NCI-H526 (cell line): ENCODE measurements at regions not wholly inside any gene's neighbourhood (a gene's known extent, or its start where the extent isn't known, plus 50 kb on each side); places are given as distances from the start of the nearest gene placed in this dataset.

Experiments
- DNase-seq, 2 experiments: peaks; one replicate each; lab custom pipeline; 2025; lab: John Stamatoyannopoulos, UW

DNA sequence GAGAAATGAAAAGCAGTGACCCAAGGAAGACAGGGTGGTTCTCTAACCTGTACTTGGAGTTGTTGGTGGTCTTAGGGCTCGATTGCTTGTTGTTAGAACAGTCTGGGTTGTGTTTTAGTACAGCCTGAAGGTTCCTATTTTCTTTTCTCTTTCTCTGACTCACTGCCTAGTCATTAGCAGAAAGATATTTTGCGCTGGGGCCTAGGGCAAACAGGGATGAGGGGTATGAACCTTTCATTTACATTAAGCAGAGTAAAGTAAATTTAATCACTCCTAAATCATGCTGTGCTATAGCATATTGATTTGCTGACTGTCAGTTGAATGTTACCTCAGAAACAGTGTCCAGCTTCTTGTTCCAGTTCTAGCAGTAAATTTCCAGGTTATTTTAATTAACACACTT, 197.2 kb downstream of the RWDD3 start:
- no peak for DNase-seq

DNA sequence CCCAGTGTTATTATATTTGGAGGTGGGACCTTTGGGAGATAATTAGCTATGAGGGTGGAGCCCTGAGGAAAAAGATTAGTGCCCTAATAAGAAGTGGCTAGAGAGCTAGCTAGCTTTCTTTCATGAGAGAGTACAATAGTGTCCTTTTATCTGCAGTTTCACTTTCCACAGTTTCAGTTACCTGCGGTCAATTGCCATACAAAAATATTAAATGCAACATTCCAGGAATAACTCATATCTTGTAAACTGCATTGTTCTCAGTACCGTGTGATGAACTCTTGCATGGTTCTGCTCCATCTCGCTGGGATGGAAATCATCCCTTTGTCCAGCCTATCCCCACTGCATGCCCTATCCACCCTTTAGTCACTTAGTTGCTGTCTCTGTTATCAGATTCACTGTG, 201.6 kb downstream of the RWDD3 start:
- no peak for DNase-seq

DNA sequence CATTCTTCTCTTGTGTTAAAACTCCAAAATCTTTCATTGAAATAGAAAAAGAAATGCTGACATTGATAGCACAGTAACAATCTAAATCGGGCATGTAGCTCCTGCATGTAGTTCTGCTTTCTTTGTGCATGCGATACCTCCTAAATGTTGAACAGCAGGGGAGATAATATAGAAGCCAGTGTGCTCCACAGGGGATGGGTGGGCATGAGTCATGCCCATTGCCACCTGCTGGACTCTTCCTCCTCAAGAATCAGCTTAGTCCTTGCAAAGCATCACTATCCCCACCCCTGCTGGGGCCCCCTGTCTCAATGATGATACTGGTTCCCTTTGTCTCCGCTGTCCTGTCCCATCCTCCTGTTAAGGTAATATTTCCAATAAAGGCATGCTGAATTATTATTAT, 203.0 kb downstream of the RWDD3 start:
- DNase-seq, result no peak

DNA sequence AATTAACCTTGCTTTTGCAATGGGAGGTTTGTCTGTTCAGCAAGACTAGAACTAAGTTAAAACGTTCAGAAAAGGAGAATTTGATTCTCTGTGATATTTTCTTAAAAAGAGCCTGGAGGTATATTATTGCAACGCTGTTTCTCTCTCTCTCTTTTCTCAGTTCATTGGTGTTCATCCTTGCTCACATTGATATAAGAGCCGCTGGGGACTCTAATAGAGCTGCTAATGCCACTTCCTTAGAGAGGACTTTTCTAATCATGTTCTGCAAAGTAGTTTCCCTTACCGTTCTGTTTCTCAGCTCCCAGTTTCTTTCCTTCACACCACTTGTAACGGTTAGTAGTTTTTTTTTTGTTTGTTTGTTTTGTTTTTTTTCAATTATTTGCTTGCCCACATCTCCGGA, 203.8 kb downstream of the RWDD3 start:
- no peak for DNase-seq

DNA sequence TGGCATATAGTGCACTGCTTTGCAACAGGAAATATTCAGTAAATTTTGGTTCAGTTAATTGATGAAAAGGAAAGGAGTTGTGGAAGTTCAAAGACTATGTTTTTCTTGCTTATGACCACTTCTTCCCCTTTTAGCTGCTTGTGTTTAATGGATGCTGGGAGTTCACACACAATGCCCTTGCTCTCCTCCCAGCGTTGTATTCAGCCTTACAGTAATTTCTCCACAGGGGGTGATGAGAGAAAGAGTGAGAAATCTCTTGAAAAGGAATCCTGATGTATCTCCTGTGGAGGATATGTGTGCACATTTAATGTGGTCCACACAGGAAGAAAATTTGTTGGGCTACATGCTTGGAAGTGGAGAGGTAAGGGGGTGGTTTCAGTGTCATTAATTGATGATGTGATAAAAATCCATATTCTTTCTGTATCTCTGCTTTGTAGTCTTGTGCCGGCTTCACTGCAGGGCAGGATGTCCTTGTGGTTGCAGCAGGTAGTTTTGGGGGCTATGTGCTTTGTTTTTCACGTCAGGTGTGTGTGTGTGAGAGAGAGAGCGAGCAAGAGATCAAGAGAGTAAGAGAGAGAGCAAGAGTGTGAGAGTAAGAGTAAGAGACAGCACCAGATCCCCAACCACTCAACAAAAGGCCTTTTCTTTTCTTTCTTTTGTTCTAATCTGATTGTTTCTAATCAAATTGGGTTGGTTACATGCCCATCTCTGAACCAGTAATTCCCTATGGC, 204.4 kb downstream of the RWDD3 start:
- no peak for DNase-seq

DNA sequence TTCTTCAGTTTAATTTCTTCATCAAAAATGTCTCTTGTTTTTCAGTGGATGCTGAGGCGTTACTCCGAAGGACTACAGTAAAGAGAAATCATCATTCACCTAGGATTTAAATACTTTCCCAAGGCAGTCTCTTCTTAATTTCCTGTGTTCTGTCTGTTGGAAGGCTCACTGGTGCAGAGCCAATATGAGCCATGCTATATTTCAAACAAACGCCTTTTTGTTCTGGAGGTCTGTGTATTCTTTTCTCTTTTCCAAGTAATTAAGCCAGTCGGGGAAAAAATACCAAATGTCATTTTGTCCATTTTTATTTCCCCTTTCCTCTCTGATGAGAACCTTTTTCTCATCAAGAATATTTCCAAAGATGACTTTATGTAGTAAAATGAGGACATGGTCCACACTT, 206.5 kb downstream of the RWDD3 start:
- no peak for DNase-seq

DNA sequence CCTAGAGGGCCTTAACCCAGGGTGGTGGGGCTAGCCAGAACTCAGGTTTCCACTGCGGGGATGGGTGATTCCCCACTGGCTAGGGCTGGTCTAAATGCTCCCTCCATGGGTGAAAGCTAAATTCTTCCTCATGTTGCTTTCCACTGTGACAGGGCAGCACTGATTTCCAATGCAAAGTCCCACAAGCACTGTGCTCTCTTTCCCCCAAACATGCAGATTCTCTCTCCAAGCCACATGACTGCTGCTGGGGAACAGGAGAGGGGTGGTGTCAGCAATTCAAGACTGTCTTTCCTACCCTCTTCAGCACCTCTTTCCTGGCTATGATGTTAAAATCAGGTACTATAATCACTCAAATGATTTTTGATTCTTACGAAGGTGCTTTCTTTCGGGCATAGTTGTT, 215.5 kb downstream of the RWDD3 start:
- no peak for DNase-seq

DNA sequence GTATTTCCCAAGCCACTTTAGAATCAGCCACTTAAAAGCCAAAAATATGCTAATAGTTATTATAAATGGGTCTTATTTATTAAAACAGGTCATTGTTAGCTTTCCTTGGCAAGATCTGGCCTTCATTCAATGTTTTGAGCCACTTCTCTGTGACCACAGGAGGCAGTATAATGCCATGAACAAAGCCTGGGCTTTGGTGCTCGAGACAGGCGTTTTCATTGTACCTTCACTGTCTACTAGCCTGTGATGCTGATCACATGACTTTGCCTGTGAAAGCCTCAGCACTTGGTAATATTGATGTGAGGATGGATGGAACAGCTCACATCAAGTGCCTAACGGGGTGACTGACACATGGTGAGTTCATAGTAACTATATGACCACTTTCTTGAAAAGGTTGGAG, 217.0 kb downstream of the RWDD3 start:
- peak; percentile 16 to 42 for DNase-seq

DNA sequence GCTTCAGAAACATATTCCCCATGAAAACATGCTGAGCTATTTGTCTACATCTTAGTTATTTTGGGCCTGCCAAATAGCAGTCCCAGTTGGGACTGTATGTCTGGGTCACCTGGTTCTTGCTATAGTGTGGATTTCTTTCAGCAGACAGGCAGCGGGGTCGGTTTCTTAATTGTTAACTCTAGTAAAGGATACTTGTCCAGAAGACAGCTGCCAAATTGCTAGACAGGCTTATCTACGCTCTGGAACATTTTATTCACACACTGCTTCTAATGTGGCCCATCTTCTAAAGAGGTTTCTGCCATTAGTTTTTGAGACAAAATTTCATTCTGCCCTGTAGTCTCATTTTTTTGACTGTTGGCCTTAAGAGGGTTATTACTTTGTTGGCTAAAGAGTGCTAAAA, 217.9 kb downstream of the RWDD3 start:
- no peak for DNase-seq

DNA sequence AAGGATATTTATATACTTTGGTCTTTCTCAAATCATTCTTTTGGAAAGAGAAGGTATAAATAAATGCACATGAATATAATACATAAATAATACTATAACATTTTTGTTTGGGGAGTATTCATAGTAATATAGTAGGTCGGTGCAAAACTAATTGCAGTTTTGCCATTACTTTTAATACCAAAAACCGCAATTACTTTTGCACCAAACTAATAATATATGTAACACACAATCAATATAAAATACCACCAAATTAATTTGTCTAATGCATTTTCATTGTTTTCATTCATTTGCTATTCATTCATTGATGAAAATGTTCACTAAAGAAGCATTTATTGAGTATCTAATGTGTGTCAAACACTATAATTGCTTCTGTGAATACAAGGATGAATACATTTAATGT, 219.0 kb downstream of the RWDD3 start:
- no peak for DNase-seq

DNA sequence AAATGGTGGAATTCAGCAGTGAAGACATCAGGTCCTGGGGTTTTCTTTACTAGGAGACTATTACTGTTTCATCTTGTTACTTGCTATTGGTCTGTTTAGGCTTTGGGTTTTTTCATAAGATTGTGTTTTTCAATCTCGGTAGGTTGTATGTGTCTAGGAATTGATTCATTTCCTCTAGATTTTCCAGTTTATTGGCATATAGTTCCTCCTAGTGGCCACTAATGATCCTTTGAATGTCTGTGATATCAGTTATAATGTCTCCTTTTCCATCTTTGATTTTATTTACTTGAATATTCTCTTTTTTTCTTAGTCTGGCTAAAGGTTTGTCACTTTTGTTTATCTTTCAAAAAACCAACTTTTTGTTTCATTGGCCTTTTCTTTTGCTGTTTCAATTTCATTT, 233.0 kb downstream of the RWDD3 start:
- peak in 1 of 2 experiments; percentile 14 for DNase-seq

DNA sequence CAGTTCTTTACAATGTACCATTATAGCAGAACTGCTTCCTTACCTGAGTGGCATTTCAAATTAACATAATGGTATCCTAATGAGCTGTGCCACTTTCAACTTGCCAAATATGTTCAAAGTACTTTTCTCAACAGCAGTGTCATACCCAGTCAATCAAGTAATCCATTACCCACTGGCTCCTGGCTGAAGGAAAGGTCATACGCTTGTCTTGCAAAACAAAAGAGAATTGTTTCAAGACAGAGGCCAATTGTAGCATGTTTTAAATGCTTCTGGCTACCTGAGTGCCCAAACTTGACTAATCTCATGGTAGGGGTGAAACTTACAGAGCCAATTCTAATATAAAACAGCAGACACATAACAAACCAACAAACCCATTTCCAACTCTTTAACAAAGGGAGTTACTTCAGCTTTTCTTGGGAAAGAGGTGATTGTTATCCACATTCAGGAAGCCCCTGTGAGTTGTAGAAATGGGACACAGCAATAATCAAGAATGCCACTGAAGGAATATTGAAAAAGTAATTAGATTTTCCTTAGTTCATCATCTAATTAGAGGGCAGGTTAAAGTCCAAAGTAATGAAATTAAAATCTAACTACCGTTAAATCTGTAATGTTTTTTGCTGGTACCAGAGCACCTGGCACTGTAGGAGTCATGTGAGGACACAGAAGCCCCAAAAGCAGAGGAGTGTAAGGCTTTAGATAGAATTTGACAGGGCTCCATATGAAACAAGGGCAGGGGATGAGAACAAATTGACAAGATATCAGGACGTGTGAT, 241.9 kb downstream of the RWDD3 start:
- DNase-seq, result no peak

DNA sequence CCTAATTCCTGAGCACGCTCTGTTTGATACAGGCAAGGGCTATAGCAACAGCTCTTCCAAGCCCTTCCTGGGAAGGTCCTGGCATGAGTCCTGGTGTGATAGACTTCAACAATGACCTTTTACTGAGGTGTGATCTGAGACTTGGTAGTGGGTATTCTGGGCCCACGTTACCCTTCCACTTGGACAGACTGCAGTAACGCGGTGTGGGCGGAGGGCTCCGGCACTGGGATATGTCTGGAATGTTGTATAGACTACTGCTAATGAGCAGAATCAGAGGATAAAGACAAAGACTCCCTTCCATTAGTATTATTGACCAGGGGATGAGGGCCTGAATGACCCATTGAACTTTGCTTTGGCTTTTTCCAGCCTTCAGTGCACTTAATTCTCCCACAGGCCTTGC, 262.3 kb downstream of the RWDD3 start:
- DNase-seq, result no peak

DNA sequence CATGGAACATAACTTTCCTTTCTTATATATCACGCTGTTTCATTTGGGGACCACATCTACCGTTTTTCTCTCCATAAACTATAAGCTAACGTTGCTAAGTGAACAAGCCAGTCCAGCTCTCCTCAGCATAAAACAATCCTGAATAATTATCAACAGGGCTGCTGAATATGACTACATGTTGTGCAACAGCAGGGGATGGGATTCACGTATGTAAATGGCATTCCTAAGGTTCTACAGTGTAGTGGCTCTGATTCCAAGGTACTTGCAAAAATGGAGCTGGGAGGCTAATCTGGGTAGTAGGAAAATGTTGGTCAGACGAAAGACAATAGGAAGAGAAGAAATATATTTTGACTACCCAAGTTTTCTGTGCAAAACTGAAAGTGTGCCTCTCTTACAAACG, 262.8 kb downstream of the RWDD3 start:
- no peak for DNase-seq

DNA sequence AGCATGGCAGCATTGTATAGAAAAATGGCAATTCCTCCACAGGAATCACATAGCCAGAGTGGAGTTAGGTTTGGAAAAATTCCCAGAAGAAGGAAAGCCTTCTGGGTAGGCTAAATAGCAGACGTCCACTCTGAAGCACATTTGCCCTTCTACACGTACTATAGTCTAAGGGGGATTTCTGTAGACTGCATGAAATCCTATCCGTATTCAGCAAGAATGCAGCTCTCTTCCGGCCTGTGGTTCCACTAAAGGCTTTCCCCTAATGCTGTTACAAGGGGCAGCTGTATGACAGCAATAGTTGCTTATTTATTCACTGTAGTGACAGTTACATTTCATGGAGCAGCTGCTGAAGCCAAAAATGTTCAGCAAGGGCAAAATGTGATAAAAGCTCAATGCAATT, 263.6 kb downstream of the RWDD3 start:
- no peak for DNase-seq

DNA sequence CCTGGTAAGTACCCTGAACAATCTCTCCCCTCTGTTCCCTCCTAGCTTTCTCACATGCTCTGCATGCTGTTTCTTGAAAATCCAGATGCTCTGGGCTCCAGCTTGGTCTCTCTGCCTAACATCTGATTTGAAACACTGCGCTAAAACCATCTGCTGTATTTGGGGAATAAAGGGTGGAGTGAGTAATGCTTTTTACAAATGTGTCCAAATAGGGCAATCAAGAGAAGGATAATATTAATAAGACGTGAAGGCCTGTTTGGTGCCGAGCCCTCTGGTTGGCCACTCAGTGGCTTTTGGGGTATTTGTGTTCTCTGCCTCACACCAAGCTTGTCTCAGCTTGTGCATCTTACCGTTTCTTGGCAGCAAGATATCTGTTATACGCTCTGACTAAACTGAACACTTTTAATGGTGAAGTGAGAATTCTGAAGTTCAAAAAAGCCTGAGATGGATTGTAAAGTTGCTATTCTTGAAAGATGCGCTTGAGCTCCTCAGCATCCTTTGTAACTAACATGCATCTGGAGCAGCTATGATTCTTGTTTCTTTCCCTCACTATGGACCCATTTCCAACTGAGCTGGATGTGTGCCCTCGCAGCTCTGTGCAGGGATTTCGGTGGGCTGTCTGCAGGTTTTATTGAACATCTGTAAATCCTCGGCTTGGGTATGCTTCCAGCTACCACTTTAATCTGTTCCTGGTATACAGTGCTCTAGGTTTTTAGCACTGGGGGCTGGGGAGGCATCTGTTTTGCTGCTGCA, 269.4 kb downstream of the RWDD3 start:
- DNase-seq, result no peak

DNA sequence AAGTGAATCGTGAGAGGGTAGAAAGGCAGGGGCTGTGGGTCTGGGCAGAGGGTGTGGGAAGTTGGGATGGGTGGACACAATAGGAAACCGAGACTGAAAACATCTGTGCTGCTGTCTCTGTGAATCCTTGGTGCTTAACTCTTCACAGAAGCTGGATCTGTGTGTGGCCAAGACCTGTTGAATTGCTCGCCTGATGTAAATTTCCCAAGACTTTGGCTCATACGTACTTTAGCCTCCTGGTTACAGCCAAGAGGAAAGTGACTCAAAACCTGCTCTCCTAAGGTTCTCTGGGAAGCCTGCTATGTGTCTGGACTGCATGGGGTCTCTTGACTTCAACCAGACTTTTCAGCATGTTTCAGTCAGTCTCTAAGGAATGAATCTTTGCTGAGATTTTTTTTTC, 270.3 kb downstream of the RWDD3 start:
- DNase-seq, result no peak

DNA sequence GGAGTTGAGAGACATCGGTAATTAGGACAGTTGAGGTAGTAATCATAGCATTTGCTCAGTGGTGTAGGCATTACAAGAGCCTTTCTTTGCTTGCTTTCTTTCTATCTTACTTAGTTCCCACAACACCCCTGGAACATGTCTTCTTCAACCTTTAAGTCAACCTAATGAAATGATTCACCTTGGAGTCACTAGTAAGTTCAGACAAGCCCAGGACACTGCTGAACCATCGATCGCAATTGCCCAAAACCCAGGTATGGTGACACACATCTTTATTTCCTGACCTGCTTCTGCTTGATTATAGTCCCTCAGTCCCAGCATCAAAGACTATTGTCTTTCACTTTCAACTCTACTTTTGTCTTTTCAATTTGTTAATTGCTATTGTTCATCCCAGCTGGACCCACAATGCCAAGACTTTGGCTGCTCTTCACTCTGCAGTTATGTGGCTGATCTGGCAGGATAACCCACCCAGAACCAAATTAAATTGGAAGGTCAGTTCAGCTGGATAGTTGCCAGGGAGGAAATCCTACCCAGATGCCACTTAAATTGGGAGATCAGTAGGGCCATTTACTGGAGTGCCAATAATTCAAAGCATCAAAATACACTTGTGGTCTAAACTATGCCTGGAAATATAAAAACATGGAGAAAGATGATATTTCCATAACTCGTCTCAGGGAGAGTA, 272.9 kb downstream of the RWDD3 start:
- DNase-seq, result no peak

DNA sequence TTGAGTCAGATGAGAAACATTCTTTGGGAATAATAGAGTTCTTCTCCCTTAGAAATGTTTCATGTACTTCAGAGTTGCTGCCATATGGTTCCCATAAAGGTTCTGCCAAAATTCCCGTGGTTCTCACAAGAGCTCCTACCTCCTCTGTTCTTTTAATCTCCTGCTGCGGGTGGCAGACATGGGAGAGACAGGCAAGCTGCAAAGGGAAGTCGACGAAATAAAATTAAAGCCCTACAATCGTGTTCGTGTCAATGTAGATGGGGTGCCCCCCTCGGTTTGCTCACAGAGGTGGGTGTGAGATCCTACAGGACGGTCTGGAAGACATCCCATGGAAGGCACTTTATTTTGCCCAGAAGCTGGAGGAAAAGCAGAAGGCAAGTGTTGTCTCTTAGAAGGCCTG, 276.0 kb downstream of the RWDD3 start:
- DNase-seq, result no peak

DNA sequence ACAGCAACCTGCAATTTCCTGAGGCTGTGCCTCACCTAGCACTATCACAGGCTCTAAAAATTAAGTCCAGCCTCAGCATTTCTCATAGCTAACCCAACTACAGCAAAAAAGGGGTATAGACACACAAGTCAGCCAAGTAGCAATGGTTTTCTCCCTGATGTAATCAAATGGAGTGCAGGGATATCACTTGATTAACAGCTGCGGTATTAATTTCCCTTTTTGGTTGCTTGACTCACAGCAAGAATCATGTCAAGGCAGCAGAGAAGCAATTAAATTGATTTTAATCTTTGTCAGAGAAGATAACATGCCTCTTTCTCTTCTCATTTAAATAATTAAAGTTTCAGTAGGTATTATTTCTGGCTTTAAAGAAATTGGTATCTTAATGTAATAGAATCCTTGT, 278.9 kb downstream of the RWDD3 start:
- no peak for DNase-seq

DNA sequence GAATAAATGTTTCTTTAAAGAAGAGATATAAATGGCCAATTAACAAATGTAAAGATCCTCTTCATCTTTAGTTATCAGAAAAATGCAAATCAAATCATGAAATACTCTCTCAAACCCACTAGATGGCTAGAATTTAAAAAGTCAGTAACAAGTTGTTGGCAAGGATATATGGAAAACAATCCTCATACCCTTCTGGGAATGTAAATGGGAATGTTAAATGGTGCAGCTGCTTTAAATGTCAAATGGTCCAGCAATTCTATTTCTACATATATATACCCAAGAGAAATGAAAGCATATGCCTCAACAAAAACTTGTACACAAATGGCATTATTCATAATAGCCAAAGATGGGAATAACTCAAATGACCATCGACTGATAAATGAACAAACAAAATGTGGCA, 283.5 kb downstream of the RWDD3 start:
- DNase-seq, result peak in 1 of 2 experiments; percentile 19

DNA sequence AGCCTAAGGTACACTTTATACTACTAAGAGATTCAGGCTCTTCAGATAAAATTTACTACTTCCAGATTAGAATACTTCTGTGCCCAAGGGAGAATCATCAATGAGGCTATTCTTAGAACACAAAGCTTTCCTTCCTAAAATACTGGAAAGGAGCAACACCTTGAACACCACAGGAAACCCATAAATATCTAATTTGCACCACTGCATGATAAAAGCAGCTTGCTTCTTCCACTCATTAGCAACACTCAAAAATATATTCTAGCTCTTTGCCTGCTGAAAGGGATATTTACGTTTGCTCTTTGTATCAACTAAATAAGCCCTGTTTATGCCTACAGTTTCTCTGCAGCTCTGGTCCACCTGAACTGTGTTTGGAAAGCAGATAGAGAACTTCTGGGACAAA, 284.3 kb downstream of the RWDD3 start:
- no peak for DNase-seq

DNA sequence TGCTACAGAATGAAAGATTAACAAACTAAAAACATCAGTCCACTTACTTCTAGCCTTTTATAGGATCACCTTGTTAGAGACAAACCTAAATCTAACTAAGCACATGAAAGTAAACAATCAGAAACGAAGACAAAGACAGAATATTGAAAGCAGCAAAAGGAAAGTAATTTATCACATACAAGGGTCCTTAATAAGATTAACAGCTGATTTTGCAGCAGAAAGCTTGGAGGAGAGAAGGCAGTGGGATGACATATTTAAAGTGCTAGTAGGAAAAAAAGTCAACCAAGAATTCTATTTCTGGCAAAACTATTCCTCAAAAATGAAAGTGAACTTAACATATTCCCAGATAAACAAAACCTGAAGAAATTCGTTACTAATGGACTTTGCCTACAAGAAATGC, 286.4 kb downstream of the RWDD3 start:
- no peak for DNase-seq
